IMR-90 (cell line): ENCODE measurements at regions not wholly inside any gene's neighbourhood (a gene's known extent, or its start where the extent isn't known, plus 50 kb on each side); places are given as distances from the start of the nearest gene placed in this dataset.

Experiments used
- ATAC-seq: fragments of 200-7000 bp; cut with Tn5 transposase; 2 replicates; pipeline ENCODE4 v1.9.1; 2020; ENCODE audit warnings: low read depth, mild to moderate bottlenecking, moderate library complexity
- BruUV-seq: library from RNA; stranded (reverse); fragments of 400-500 nt; replicated peaks from 2 replicates; lab custom pipeline; 2021; lab: Mats Ljungman, UMichigan
- CTCF ChIA-PET: fragments of 300-600 bp; formaldehyde crosslinking; extraction: SDS; loops from one replicate; lab custom pipeline; 2021; ENCODE audit warnings: antibody characterized with exemption; lab: Yijun Ruan, JAX
- POLR2A ChIA-PET: fragments of 300-600 bp; sonication (Branson Sonifier 250); formaldehyde crosslinking; loops from one replicate; lab custom pipeline; 2022; ENCODE audit warnings: antibody characterized with exemption; ENCODE audit not compliant: unreplicated experiment; lab: Charles Lee
- DNase-seq: peaks from one replicate; pipeline ENCODE4 v3.0.0; 2013
- H2AFZ ChIP-seq: replicated peaks from 2 replicates; pipeline ENCODE3; 2013; ENCODE audit warnings: low read length, mild to moderate bottlenecking; ENCODE audit not compliant: poor library complexity
- H2AK5ac ChIP-seq: 2 replicates; pipeline ENCODE4 v1.6.1; 2013; ENCODE audit warnings: low read depth, low read length, inconsistent platforms
- H2AK9ac ChIP-seq: replicated peaks from 2 replicates; pipeline ENCODE3; 2013; ENCODE audit warnings: mild to moderate bottlenecking, low read depth, low read length, moderate library complexity; ENCODE audit not compliant: poor library complexity
- H2BK120ac ChIP-seq: 2 replicates; pipeline ENCODE4 v1.6.1; 2013; ENCODE audit warnings: low read depth, low read length, inconsistent platforms
- H2BK15ac ChIP-seq: 3 replicates; pipeline ENCODE4 v1.6.1; 2013; ENCODE audit warnings: low read depth, low read length, inconsistent platforms
- H2BK20ac ChIP-seq: 2 replicates; pipeline ENCODE4 v1.6.1; 2013; ENCODE audit warnings: low read depth, mild to moderate bottlenecking, inconsistent platforms, low read length, moderate library complexity
- H2BK5ac ChIP-seq: 2 replicates; pipeline ENCODE4 v1.6.1; 2013; ENCODE audit warnings: mild to moderate bottlenecking, low read depth, low read length, inconsistent platforms; ENCODE audit not compliant: poor library complexity, severe bottlenecking
- H3K14ac ChIP-seq: replicated peaks from 2 replicates; pipeline ENCODE4 v1.6.1; 2013; ENCODE audit warnings: low read depth, low read length, inconsistent platforms
- H3K18ac ChIP-seq: 2 replicates; pipeline ENCODE4 v1.6.1; 2013; ENCODE audit warnings: low read depth, low read length, control low read depth
- H3K23ac ChIP-seq: 2 replicates; pipeline ENCODE4 v1.6.1; 2013; ENCODE audit warnings: low read depth, low read length, inconsistent platforms
- H3K27ac ChIP-seq: 2 replicates; pipeline ENCODE4 v1.5.1; 2013; ENCODE audit warnings: mild to moderate bottlenecking, control low read depth, low read length; ENCODE audit not compliant: insufficient read depth
- H3K27me3 ChIP-seq: 2 replicates; pipeline ENCODE4 v1.6.1; 2013; ENCODE audit warnings: low read length; ENCODE audit not compliant: control insufficient read depth, insufficient read depth
- H3K36me3 ChIP-seq: 2 replicates; pipeline ENCODE4 v1.6.1; 2013; ENCODE audit warnings: low read length, mixed read lengths; ENCODE audit not compliant: control insufficient read depth, insufficient read depth
- H3K4ac ChIP-seq: 2 replicates; pipeline ENCODE4 v1.6.1; 2013; ENCODE audit warnings: low read depth, low read length, inconsistent platforms
- H3K4me1 ChIP-seq: 2 replicates; pipeline ENCODE4 v1.6.1; 2013; ENCODE audit warnings: low read length, mixed read lengths; ENCODE audit not compliant: control insufficient read depth, insufficient read depth
- H3K4me2 ChIP-seq: 2 replicates; pipeline ENCODE4 v1.6.1; 2013; ENCODE audit warnings: low read depth, mild to moderate bottlenecking, control low read depth, low read length, moderate library complexity
- H3K4me3 ChIP-seq: 2 replicates; pipeline ENCODE4 v1.5.1; 2013; ENCODE audit warnings: low read depth, mild to moderate bottlenecking, control low read depth, low read length, moderate library complexity; ENCODE audit not compliant: insufficient read depth
- H3K56ac ChIP-seq: 2 replicates; pipeline ENCODE4 v1.6.1; 2013; ENCODE audit warnings: low read length, inconsistent platforms; ENCODE audit not compliant: insufficient read depth; ENCODE audit errors: extremely low read depth
- H3K79me1 ChIP-seq, 2 experiments: 2 replicates each; pipeline ENCODE4 v1.6.1; 2013; ENCODE audit warnings: low read length in 2 of 2, inconsistent platforms in 1 of 2, low read depth in 1 of 2
- H3K9ac ChIP-seq: 2 replicates; pipeline ENCODE4 v1.6.1; 2013; ENCODE audit warnings: low read depth, low read length, control low read depth
- H3K9me1 ChIP-seq: 2 replicates; pipeline ENCODE4 v1.6.1; 2013; ENCODE audit warnings: low read length, inconsistent platforms; ENCODE audit not compliant: insufficient read depth
- H3K9me3 ChIP-seq: 2 replicates; pipeline ENCODE4 v1.6.1; 2013; ENCODE audit warnings: low read length; ENCODE audit not compliant: control insufficient read depth, insufficient read depth
- H4K20me1 ChIP-seq: 2 replicates; pipeline ENCODE4 v1.6.1; 2013; ENCODE audit warnings: low read length, inconsistent platforms; ENCODE audit not compliant: insufficient read depth
- H4K5ac ChIP-seq: 2 replicates; pipeline ENCODE4 v1.6.1; 2013; ENCODE audit warnings: mild to moderate bottlenecking, low read depth, low read length, control low read depth
- H4K8ac ChIP-seq, 2 experiments: 2 replicates each; pipeline ENCODE4 v1.6.1; 2013; ENCODE audit warnings: low read depth in 2 of 2, low read length in 2 of 2, control low read depth in 1 of 2, inconsistent platforms in 1 of 2
- H4K91ac ChIP-seq: 2 replicates; pipeline ENCODE4 v1.6.1; 2013; ENCODE audit warnings: low read depth, low read length, inconsistent platforms; ENCODE audit not compliant: insufficient read depth
- BHLHE40 ChIP-seq: fragments of 150-350 bp; IDR thresholded peaks from 2 replicates; pipeline ENCODE4 v1.6.1; 2016; ENCODE audit warnings: mild to moderate bottlenecking, low read depth, low read length
- CEBPB ChIP-seq: IDR thresholded peaks from 2 replicates; pipeline ENCODE4 v1.6.1; 2012; ENCODE audit warnings: low read depth, low read length, improper control_type of control experiment
- CHD1 ChIP-seq: IDR thresholded peaks from 2 replicates; pipeline ENCODE4 v1.6.1; 2012; ENCODE audit warnings: low read depth, low read length, improper control_type of control experiment
- ELK1 ChIP-seq: fragments of 150-350 bp; IDR thresholded peaks from 2 replicates; pipeline ENCODE4 v1.6.1; 2016; ENCODE audit warnings: low read depth, mild to moderate bottlenecking, low read length, moderate library complexity, borderline replicate concordance
- FOS ChIP-seq: fragments of 150-350 bp; IDR thresholded peaks from 2 replicates; pipeline ENCODE4 v1.6.1; 2016; ENCODE audit warnings: low read depth, low read length
- MAFK ChIP-seq: IDR thresholded peaks from 2 replicates; pipeline ENCODE4 v1.6.1; 2012; ENCODE audit warnings: low read depth, low read length, improper control_type of control experiment
- MAZ ChIP-seq: IDR thresholded peaks from 2 replicates; pipeline ENCODE4 v1.6.1; 2012; ENCODE audit warnings: low read depth, mild to moderate bottlenecking, low read length, improper control_type of control experiment, moderate library complexity, borderline replicate concordance
- MXI1 ChIP-seq: IDR thresholded peaks from 2 replicates; pipeline ENCODE4 v1.6.1; 2012; ENCODE audit warnings: low read depth, mild to moderate bottlenecking, low read length, moderate library complexity, borderline replicate concordance
- NFE2L2 ChIP-seq: fragments of 150-350 bp; IDR thresholded peaks from 2 replicates; pipeline ENCODE4 v1.6.1; 2016; ENCODE audit warnings: low read depth, mild to moderate bottlenecking, low read length
- POLR2A ChIP-seq: IDR thresholded peaks from 2 replicates; pipeline ENCODE4 v1.6.1; 2012; ENCODE audit warnings: mild to moderate bottlenecking, low read depth, low read length
- RAD21 ChIP-seq: IDR thresholded peaks from 2 replicates; pipeline ENCODE4 v1.6.1; 2012; ENCODE audit warnings: low read length, improper control_type of control experiment
- RCOR1 ChIP-seq: IDR thresholded peaks from 2 replicates; pipeline ENCODE4 v1.6.1; 2012; ENCODE audit warnings: mild to moderate bottlenecking, low read length, improper control_type of control experiment; ENCODE audit not compliant: insufficient replicate concordance
- RFX5 ChIP-seq: IDR thresholded peaks from 2 replicates; pipeline ENCODE4 v1.8.0; 2012; ENCODE audit warnings: low read depth, mild to moderate bottlenecking, low read length, moderate library complexity
- SMC3 ChIP-seq: fragments of 150-350 bp; IDR thresholded peaks from 2 replicates; pipeline ENCODE4 v1.6.1; 2016; ENCODE audit warnings: low read depth, mild to moderate bottlenecking, antibody characterized with exemption, low read length, moderate library complexity
- WGBS, 2 experiments: methylation state at CpG; one replicate each; pipeline versions ENCODE4 v1.1.5 to v1.1.7; 2013; ENCODE audit warnings: missing lambda C conversion rate in 2 of 2; ENCODE audit not compliant: insufficient read length in 1 of 2; ENCODE audit errors: extremely low coverage in 2 of 2; 5-methylcytosine and 5-hydroxymethylcytosine counted together
- dilution Hi-C: fragments of 300-500 bp; cut with HindIII; formaldehyde crosslinking; loops from one replicate; pipeline ENCODE4 v1.14.3; 2018; ENCODE audit warnings: low sequenced_read_pairs; ENCODE audit not compliant: unreplicated experiment
- in situ Hi-C: fragments of 300-500 bp; cut with MboI; formaldehyde crosslinking; loops from 3 replicates; pipeline ENCODE4 v1.14.3; 2019; ENCODE audit warnings: low sequenced_read_pairs, inconsistent platforms, mixed read lengths
- intact Hi-C: fragments of 100-400 bp; cut with micrococcal nuclease; formaldehyde crosslinking; loops from 2 replicates; pipeline ENCODE4 v1.10.0; 2022
- TF ChIP-seq, protein P1 (sequence below): conservative IDR thresholded peaks from 2 replicates; pipeline ENCODE4 v1.5.1; 2012; ENCODE audit warnings: mild to moderate bottlenecking, low read depth, low read length, improper control_type of control experiment
- TF ChIP-seq, protein P2 (sequence below): fragments of 150-350 bp; IDR thresholded peaks from 2 replicates; pipeline ENCODE4 v1.6.1; 2017; ENCODE audit warnings: mild to moderate bottlenecking, antibody characterized with exemption, low read length, low read depth

GRCh38 chr10:118865998-118866693, 111.4 kb upstream of the CACUL1 start:
- H3K79me1 ChIP-seq: no peaks in the 10 kb centered on the region
- POLR2A ChIA-PET: no interaction called here
- H2AK5ac ChIP-seq: no peak overlapping the region
- no peak overlapping the region for H2BK5ac ChIP-seq
- no peaks in the 10 kb centered on the region for H3K9me3 ChIP-seq
- H3K9me1 ChIP-seq: no peaks in the 10 kb centered on the region
- H3K18ac ChIP-seq: no peak overlapping the region
- DNase-seq: no peak
- H3K4ac ChIP-seq: no peak overlapping the region
- in situ Hi-C loops: no loop called here
- H4K8ac ChIP-seq: no peak overlapping the region
- no peak overlapping the region for H2AFZ ChIP-seq
- H3K27ac ChIP-seq: no peak overlapping the region
- H4K20me1 ChIP-seq: no peaks in the 10 kb centered on the region; the same call in 1 of the 2 replicates
- H4K91ac ChIP-seq: no peak overlapping the region
- H3K23ac ChIP-seq: no peak overlapping the region
- H3K36me3 ChIP-seq: no peaks in the 10 kb centered on the region
- H3K4me1 ChIP-seq: 0 out of 2 replicates have a peak, but pooled peaks cover 2% of the 10 kb centered on the region
- no peak overlapping the region for H2BK120ac ChIP-seq
- H3K27me3 ChIP-seq: peaks cover 4% of the 10 kb centered on the region
- H2BK20ac ChIP-seq: no peak overlapping the region
- no peak overlapping the region for H4K5ac ChIP-seq
- H3K56ac ChIP-seq: no peak overlapping the region
- BruUV-seq: no TSS peak
- dilution Hi-C loops: no loop called here
- no peak for ATAC-seq
- H3K4me2 ChIP-seq: no peak overlapping the region
- H3K14ac ChIP-seq: no peak overlapping the region
- no peak overlapping the region for H2AK9ac ChIP-seq
- intact Hi-C loops: no loop called here
- no peak overlapping the region for H3K9ac ChIP-seq
- H2BK15ac ChIP-seq: no peak overlapping the region
- no peak overlapping the region for H3K4me3 ChIP-seq
- TF ChIP-seq NFE2L2 (no peak), SMC3 (no peak), BHLHE40 (no peak), POLR2A (no peak), CHD1 (no peak), MAZ (no peak), FOS (no peak), MXI1 (no peak), RCOR1 (no peak), ELK1 (no peak), MAFK (no peak), RAD21 (no peak), CEBPB (no peak), RFX5 (no peak)
- TF ChIP-seq, protein P1, sequence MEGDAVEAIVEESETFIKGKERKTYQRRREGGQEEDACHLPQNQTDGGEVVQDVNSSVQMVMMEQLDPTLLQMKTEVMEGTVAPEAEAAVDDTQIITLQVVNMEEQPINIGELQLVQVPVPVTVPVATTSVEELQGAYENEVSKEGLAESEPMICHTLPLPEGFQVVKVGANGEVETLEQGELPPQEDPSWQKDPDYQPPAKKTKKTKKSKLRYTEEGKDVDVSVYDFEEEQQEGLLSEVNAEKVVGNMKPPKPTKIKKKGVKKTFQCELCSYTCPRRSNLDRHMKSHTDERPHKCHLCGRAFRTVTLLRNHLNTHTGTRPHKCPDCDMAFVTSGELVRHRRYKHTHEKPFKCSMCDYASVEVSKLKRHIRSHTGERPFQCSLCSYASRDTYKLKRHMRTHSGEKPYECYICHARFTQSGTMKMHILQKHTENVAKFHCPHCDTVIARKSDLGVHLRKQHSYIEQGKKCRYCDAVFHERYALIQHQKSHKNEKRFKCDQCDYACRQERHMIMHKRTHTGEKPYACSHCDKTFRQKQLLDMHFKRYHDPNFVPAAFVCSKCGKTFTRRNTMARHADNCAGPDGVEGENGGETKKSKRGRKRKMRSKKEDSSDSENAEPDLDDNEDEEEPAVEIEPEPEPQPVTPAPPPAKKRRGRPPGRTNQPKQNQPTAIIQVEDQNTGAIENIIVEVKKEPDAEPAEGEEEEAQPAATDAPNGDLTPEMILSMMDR: no peak
- TF ChIP-seq, protein P2, sequence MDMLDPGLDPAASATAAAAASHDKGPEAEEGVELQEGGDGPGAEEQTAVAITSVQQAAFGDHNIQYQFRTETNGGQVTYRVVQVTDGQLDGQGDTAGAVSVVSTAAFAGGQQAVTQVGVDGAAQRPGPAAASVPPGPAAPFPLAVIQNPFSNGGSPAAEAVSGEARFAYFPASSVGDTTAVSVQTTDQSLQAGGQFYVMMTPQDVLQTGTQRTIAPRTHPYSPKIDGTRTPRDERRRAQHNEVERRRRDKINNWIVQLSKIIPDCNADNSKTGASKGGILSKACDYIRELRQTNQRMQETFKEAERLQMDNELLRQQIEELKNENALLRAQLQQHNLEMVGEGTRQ: no peak
- no CpG with 5 or more reads among the region's 6 CpGs for WGBS, 2 experiments
- CTCF ChIA-PET: interaction anchor here (1.0 kb wide), 1 partner anchor 11 kb away, joined by 4 read pairs; no protein-coding TSS in a partner anchor
